HEK293 (cell line): ENCODE measurements at regions not wholly inside any gene's neighbourhood (a gene's known extent, or its start where the extent isn't known, plus 50 kb on each side); places are given as distances from the start of the nearest gene placed in this dataset.

Experiments
- CTCF ChIA-PET: fragments of 350-600 bp; formaldehyde crosslinking; extraction: SDS; loops from one replicate; lab custom pipeline; 2021; ENCODE audit warnings: antibody characterized with exemption; lab: Yijun Ruan, JAX
- POLR2A ChIA-PET: fragments of 300-600 bp; formaldehyde crosslinking; extraction: SDS; loops from one replicate; lab custom pipeline; 2020; ENCODE audit warnings: antibody characterized with exemption, inconsistent platforms; lab: Yijun Ruan, JAX
- H3K27ac ChIP-seq: fragments of 200-500 bp; sonication (Bioruptor generic); 2 replicates; pipeline ENCODE4 v1.5.1; 2014; ENCODE audit warnings: low read depth, low read length, control low read depth, inconsistent platforms; ENCODE audit errors: extremely low read depth
- H3K36me3 ChIP-seq, 2 experiments: fragments of 200-500 bp in 1 of 2; sonication (Bioruptor generic) in 1 of 2; 1 replicate in 1 of 2; 2 replicates in 1 of 2; pipeline ENCODE4 v1.5.1; 2014 to 2017; ENCODE audit warnings: inconsistent platforms in 2 of 2, low read length in 2 of 2; ENCODE audit not compliant: control insufficient read depth in 2 of 2, insufficient read depth in 1 of 2
- H3K4me1 ChIP-seq: fragments of 200-500 bp; sonication (Bioruptor generic); 2 replicates; pipeline ENCODE4 v1.5.1; 2014; ENCODE audit warnings: mild to moderate bottlenecking, low read length, inconsistent platforms; ENCODE audit not compliant: control insufficient read depth, insufficient read depth
- H3K4me3 ChIP-seq: 2 replicates; pipeline ENCODE4 v1.5.1; 2011; ENCODE audit warnings: low read depth, mild to moderate bottlenecking, control low read depth, low read length, moderate library complexity
- H3K9me3 ChIP-seq: fragments of 200-500 bp; sonication (Bioruptor generic); 2 replicates; pipeline ENCODE4 v1.5.1; 2014; ENCODE audit warnings: low read depth, low read length, inconsistent platforms; ENCODE audit not compliant: control insufficient read depth, insufficient read depth
- GLIS2 ChIP-seq: fragments of 450-650 bp; formaldehyde crosslinking; IDR thresholded peaks from 2 replicates; pipeline ENCODE4 v1.5.1; 2016; ENCODE audit warnings: missing biosample characterization, missing genetic modification characterization
- KLF16 ChIP-seq: fragments of 450-650 bp; formaldehyde crosslinking; IDR thresholded peaks from 2 replicates; pipeline ENCODE4 v1.5.1; 2017; ENCODE audit warnings: missing biosample characterization, missing genetic modification characterization
- KLF7 ChIP-seq: fragments of 450-650 bp; formaldehyde crosslinking; IDR thresholded peaks from 2 replicates; pipeline ENCODE4 v1.5.1; 2016; ENCODE audit warnings: missing biosample characterization, missing genetic modification characterization, borderline replicate concordance
- MEIS1 ChIP-seq: sonication (generic); formaldehyde crosslinking; IDR thresholded peaks from 2 replicates; pipeline ENCODE4 v1.8.1; 2022; ENCODE audit warnings: missing genetic modification reagents, mild to moderate bottlenecking, borderline replicate concordance
- SCRT1 ChIP-seq: fragments of 450-650 bp; formaldehyde crosslinking; IDR thresholded peaks from 2 replicates; pipeline ENCODE4 v1.5.1; 2016; ENCODE audit warnings: missing biosample characterization, missing genetic modification characterization, borderline replicate concordance
- SP2 ChIP-seq: fragments of 450-650 bp; formaldehyde crosslinking; IDR thresholded peaks from 2 replicates; pipeline ENCODE4 v1.5.1; 2016; ENCODE audit warnings: missing biosample characterization, missing genetic modification characterization
- YY2 ChIP-seq: fragments of 450-650 bp; formaldehyde crosslinking; IDR thresholded peaks from 2 replicates; pipeline ENCODE4 v1.5.1; 2016; ENCODE audit warnings: missing biosample characterization, missing genetic modification characterization
- ZBTB21 ChIP-seq: fragments of 450-650 bp; formaldehyde crosslinking; IDR thresholded peaks from 2 replicates; pipeline ENCODE4 v1.5.1; 2017; ENCODE audit warnings: missing biosample characterization, missing genetic modification characterization
- ZNF19 ChIP-seq: fragments of 450-650 bp; formaldehyde crosslinking; IDR thresholded peaks from 2 replicates; pipeline ENCODE4; 2016; ENCODE audit warnings: missing biosample characterization, missing genetic modification characterization, low read depth
- ZNF23 ChIP-seq: fragments of 450-650 bp; formaldehyde crosslinking; IDR thresholded peaks from 2 replicates; pipeline ENCODE4 v1.5.1; 2016; ENCODE audit warnings: missing biosample characterization, missing genetic modification characterization, borderline replicate concordance
- ZNF335 ChIP-seq: fragments of 450-650 bp; formaldehyde crosslinking; conservative IDR thresholded peaks from 2 replicates; pipeline ENCODE4 v1.5.1; 2016; ENCODE audit warnings: missing biosample characterization, missing genetic modification characterization
- ZNF350 ChIP-seq: fragments of 450-650 bp; formaldehyde crosslinking; IDR thresholded peaks from 2 replicates; pipeline ENCODE4 v1.5.0; 2017; ENCODE audit warnings: missing biosample characterization, mild to moderate bottlenecking, missing genetic modification characterization
- ZNF37A ChIP-seq: fragments of 450-650 bp; IDR thresholded peaks from 2 replicates; pipeline ENCODE4 v1.5.1; 2018; ENCODE audit warnings: missing biosample characterization, missing genetic modification characterization
- ZNF501 ChIP-seq: fragments of 450-650 bp; formaldehyde crosslinking; IDR thresholded peaks from 2 replicates; pipeline ENCODE4 v1.5.1; 2016; ENCODE audit warnings: missing biosample characterization, missing genetic modification characterization
- ZNF510 ChIP-seq: fragments of 450-650 bp; formaldehyde crosslinking; IDR thresholded peaks from 2 replicates; pipeline ENCODE4 v1.5.1; 2018; ENCODE audit warnings: mild to moderate bottlenecking, missing genetic modification characterization, missing biosample characterization; ENCODE audit not compliant: insufficient replicate concordance
- ZNF530 ChIP-seq: fragments of 450-650 bp; formaldehyde crosslinking; IDR thresholded peaks from 2 replicates; pipeline ENCODE4 v1.5.1; 2016; ENCODE audit warnings: low read depth, missing biosample characterization, missing genetic modification characterization
- ZNF548 ChIP-seq: fragments of 450-650 bp; formaldehyde crosslinking; IDR thresholded peaks from 2 replicates; pipeline ENCODE4 v1.5.1; 2016; ENCODE audit warnings: missing biosample characterization, missing genetic modification characterization
- ZNF600 ChIP-seq: fragments of 450-650 bp; formaldehyde crosslinking; IDR thresholded peaks from 2 replicates; pipeline ENCODE4 v1.5.1; 2016; ENCODE audit warnings: missing biosample characterization, missing genetic modification characterization
- ZNF623 ChIP-seq: fragments of 450-650 bp; formaldehyde crosslinking; IDR thresholded peaks from 2 replicates; pipeline ENCODE4 v1.5.1; 2016; ENCODE audit warnings: missing biosample characterization, missing genetic modification characterization
- ZNF654 ChIP-seq: fragments of 450-650 bp; formaldehyde crosslinking; IDR thresholded peaks from 2 replicates; pipeline ENCODE4 v1.5.1; 2016; ENCODE audit warnings: low read depth, missing biosample characterization, missing genetic modification characterization
- ZNF670 ChIP-seq: fragments of 450-650 bp; formaldehyde crosslinking; IDR thresholded peaks from 2 replicates; pipeline ENCODE4 v1.5.1; 2016; ENCODE audit warnings: missing biosample characterization, missing genetic modification characterization, low read depth
- ZNF707 ChIP-seq: fragments of 450-650 bp; formaldehyde crosslinking; IDR thresholded peaks from 2 replicates; pipeline ENCODE4 v1.5.1; 2016; ENCODE audit warnings: missing biosample characterization, missing genetic modification characterization
- ZNF785 ChIP-seq: fragments of 450-650 bp; formaldehyde crosslinking; IDR thresholded peaks from 2 replicates; pipeline ENCODE4 v1.5.1; 2016; ENCODE audit warnings: missing biosample characterization, missing genetic modification characterization
- ZNF792 ChIP-seq: fragments of 450-650 bp; formaldehyde crosslinking; IDR thresholded peaks from 2 replicates; pipeline ENCODE4 v1.5.1; 2016; ENCODE audit warnings: missing biosample characterization, missing genetic modification characterization
- ZSCAN16 ChIP-seq: fragments of 450-650 bp; formaldehyde crosslinking; IDR thresholded peaks from 2 replicates; pipeline ENCODE4 v1.5.1; 2016; ENCODE audit warnings: missing biosample characterization, missing genetic modification characterization
- ZSCAN23 ChIP-seq: fragments of 450-650 bp; formaldehyde crosslinking; IDR thresholded peaks from 2 replicates; pipeline ENCODE4 v1.5.1; 2016; ENCODE audit warnings: missing biosample characterization, missing genetic modification characterization
- TF ChIP-seq, protein P1 (sequence below): fragments of 450-650 bp; formaldehyde crosslinking; IDR thresholded peaks from 2 replicates; pipeline ENCODE4 v1.5.1; 2016; ENCODE audit warnings: missing biosample characterization, missing genetic modification characterization

DNA sequence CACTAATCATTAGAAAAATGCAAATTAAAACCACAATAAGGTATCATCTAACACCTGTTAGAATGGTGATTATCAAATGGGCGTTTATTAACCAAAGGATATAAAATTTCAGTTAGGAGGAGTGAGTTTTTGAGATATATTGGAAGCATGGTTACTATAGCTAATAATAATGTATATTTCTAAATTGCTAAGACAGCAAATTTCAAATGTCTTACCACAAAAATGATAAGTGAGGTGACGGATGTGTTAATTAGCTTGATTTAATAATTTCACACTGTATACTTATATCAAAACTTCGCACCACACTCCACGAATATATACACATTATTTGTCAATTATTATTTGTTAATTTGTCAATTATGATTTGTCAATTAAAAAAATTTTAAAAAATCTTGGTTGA, 227.2 kb upstream of the DDX18 start:
- ChIA-PET POLR2A (no interaction called here), CTCF (no interaction called here)
- TF ChIP-seq ZNF37A (tag by site-specific recombination) (no peak), ZNF623 (no peak), ZNF23 (tag by site-specific recombination) (no peak), KLF7 (tag by site-specific recombination) (no peak), ZBTB21 (tag by site-specific recombination) (no peak), ZNF548 (tag by site-specific recombination) (no peak), YY2 (tag by site-specific recombination) (no peak), ZNF707 (tag by site-specific recombination) (no peak), SP2 (tag by site-specific recombination) (no peak), MEIS1 (no peak), GLIS2 (no peak), ZNF350 (tag by site-specific recombination) (no peak)
- Histone ChIP-seq H3K4me1 (no peaks in the 10 kb centered on the region), H3K27ac (no peak overlapping the region), H3K9me3 (no peaks in the 10 kb centered on the region), H3K36me3 (no peaks in the 10 kb centered on the region), H3K4me3 (no peak overlapping the region)

DNA sequence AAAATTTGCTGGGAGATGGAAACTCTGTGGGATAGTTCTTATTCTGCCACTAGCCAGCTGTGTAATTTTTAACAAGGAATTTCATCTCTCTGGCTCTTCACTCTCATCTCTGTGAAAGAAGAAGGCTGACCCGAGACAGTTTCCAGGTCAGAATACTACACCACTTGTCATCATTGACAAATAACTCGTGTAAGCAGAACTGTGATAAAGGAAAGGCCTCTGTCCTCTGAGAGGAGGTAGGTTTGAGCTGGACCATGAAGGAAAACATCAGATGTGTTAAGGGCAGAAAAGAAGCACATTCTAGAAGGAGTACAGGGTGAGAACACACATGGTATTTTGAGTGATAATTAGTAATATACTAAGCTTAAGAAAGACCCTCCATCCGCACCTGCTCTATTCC, 211.4 kb upstream of the DDX18 start:
- H3K4me3 ChIP-seq: no peak overlapping the region
- peaks cover 0 to 34% of the 10 kb centered on the region in 2 experiments; a peak in 1 of 3 replicates for H3K36me3 ChIP-seq
- no peak overlapping the region for H3K27ac ChIP-seq
- ChIA-PET CTCF (no interaction called here), POLR2A (no interaction called here)
- no peaks in the 10 kb centered on the region for H3K9me3 ChIP-seq
- TF ChIP-seq ZNF510 (tag by site-specific recombination) (no peak), ZNF350 (tag by site-specific recombination) (no peak), ZNF600 (tag by site-specific recombination) (no peak), ZNF501 (tag by site-specific recombination) (no peak), ZNF23 (tag by site-specific recombination) (no peak), ZNF792 (no peak), KLF16 (no peak), SCRT1 (tag by site-specific recombination) (no peak), ZSCAN16 (no peak), ZNF785 (tag by site-specific recombination) (no peak), ZNF654 (tag by site-specific recombination) (no peak), ZNF19 (tag by site-specific recombination) (no peak), ZNF335 (no peak), ZNF530 (tag by site-specific recombination) (no peak), ZNF670 (tag by site-specific recombination) (no peak), ZSCAN23 (tag by site-specific recombination) (no peak)
- TF ChIP-seq, protein P1, sequence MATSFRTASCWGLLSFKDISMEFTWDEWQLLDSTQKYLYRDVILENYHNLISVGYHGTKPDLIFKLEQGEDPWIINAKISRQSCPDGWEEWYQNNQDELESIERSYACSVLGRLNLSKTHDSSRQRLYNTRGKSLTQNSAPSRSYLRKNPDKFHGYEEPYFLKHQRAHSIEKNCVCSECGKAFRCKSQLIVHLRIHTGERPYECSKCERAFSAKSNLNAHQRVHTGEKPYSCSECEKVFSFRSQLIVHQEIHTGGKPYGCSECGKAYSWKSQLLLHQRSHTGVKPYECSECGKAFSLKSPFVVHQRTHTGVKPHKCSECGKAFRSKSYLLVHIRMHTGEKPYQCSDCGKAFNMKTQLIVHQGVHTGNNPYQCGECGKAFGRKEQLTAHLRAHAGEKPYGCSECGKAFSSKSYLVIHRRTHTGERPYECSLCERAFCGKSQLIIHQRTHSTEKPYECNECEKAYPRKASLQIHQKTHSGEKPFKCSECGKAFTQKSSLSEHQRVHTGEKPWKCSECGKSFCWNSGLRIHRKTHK: no peak
- H3K4me1 ChIP-seq: no peaks in the 10 kb centered on the region
